ENCODE measurements at regions not wholly inside any gene's neighbourhood (a gene's known extent, or its start where the extent isn't known, plus 50 kb on each side); places are given as distances from the start of the nearest gene placed in this dataset.

DNA sequence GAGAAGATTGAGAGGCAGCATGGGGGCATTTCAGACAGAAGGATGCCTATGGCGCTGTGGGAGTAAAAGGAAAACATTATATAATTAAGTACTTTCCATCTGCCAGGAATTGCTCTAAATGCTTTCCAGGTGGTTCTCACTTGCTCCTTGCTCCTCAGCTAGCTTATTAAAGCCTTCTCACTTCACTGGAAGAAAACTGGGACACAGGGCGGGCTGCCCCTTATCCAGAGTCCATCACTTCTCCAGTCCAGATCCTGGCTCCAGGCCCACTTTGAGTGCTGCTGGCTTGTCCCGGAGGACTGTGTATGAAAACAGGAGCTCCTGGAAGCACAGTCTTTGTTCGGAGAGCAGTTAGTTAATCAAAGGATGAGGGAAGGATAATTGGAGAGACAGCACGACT, 409.9 kb upstream of the ADAMTS16 start:
- TF ChIP-seq GATA3 (IDR thresholded peaks at IDR 0.05; ENCODE audit: low read depth, low read length) (no peak), GATA2 (IDR thresholded peaks at IDR 0.05; ENCODE audit: low read depth, low read length) (no peak)
